ENCODE measurements at regions not wholly inside any gene's neighbourhood (a gene's known extent, or its start where the extent isn't known, plus 50 kb on each side); places are given as distances from the start of the nearest gene placed in this dataset.

DNA sequence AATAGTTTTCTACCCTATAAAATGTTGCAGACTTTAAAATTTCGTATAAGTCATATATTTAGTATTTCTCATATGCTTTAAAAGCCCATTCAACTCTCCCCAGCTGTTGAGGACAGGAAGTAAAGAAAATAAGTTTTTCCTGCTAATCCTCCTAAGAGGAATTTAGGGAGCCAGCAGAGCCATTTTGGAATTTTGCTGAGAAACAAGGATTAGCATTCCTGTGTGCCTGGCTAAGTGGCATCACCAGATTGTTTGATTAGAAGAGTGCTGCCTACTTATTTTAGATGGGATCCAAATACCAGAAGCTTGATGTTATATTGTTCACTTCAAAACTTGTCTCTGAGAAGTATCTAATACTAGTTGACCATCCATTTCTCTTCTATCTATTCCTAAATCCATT lies 131.2 kb upstream of the HHIP start (continued):
- TF ChIP-seq, protein P1, sequence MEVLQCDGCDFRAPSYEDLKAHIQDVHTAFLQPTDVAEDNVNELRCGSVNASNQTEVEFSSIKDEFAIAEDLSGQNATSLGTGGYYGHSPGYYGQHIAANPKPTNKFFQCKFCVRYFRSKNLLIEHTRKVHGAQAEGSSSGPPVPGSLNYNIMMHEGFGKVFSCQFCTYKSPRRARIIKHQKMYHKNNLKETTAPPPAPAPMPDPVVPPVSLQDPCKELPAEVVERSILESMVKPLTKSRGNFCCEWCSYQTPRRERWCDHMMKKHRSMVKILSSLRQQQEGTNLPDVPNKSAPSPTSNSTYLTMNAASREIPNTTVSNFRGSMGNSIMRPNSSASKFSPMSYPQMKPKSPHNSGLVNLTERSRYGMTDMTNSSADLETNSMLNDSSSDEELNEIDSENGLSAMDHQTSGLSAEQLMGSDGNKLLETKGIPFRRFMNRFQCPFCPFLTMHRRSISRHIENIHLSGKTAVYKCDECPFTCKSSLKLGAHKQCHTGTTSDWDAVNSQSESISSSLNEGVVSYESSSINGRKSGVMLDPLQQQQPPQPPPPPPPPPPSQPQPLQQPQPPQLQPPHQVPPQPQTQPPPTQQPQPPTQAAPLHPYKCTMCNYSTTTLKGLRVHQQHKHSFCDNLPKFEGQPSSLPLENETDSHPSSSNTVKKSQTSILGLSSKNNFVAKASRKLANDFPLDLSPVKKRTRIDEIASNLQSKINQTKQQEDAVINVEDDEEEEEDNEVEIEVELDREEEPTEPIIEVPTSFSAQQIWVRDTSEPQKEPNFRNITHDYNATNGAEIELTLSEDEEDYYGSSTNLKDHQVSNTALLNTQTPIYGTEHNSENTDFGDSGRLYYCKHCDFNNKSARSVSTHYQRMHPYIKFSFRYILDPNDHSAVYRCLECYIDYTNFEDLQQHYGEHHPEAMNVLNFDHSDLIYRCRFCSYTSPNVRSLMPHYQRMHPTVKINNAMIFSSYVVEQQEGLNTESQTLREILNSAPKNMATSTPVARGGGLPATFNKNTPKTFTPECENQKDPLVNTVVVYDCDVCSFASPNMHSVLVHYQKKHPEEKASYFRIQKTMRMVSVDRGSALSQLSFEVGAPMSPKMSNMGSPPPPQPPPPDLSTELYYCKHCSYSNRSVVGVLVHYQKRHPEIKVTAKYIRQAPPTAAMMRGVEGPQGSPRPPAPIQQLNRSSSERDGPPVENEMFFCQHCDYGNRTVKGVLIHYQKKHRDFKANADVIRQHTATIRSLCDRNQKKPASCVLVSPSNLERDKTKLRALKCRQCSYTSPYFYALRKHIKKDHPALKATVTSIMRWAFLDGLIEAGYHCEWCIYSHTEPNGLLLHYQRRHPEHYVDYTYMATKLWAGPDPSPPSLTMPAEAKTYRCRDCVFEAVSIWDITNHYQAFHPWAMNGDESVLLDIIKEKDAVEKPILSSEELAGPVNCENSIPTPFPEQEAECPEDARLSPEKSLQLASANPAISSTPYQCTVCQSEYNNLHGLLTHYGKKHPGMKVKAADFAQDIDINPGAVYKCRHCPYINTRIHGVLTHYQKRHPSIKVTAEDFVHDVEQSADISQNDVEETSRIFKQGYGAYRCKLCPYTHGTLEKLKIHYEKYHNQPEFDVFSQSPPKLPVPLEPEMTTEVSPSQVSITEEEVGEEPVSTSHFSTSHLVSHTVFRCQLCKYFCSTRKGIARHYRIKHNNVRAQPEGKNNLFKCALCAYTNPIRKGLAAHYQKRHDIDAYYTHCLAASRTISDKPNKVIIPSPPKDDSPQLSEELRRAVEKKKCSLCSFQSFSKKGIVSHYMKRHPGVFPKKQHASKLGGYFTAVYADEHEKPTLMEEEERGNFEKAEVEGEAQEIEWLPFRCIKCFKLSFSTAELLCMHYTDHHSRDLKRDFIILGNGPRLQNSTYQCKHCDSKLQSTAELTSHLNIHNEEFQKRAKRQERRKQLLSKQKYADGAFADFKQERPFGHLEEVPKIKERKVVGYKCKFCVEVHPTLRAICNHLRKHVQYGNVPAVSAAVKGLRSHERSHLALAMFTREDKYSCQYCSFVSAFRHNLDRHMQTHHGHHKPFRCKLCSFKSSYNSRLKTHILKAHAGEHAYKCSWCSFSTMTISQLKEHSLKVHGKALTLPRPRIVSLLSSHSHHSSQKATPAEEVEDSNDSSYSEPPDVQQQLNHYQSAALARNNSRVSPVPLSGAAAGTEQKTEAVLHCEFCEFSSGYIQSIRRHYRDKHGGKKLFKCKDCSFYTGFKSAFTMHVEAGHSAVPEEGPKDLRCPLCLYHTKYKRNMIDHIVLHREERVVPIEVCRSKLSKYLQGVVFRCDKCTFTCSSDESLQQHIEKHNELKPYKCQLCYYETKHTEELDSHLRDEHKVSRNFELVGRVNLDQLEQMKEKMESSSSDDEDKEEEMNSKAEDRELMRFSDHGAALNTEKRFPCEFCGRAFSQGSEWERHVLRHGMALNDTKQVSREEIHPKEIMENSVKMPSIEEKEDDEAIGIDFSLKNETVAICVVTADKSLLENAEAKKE (CRISPR knock-in tag; IDR thresholded peaks at IDR 0.05) = no peak
- TF ChIP-seq CTCF (conservative IDR thresholded peaks at IDR 0.05; ENCODE audit: low read depth in 2 of 2) = no peak
- no peak for TF ChIP-seq ZNF331 (CRISPR knock-in tag; IDR thresholded peaks at IDR 0.05; ENCODE audit: low read depth)
- no peak for TF ChIP-seq EZH2phosphoT487 (IDR thresholded peaks at IDR 0.05; ENCODE audit: unreplicated experiment)
- TF ChIP-seq ETS1 (IDR thresholded peaks at IDR 0.05) = no peak
- TF ChIP-seq JUNB (IDR thresholded peaks at IDR 0.05; ENCODE audit: unreplicated experiment) = no peak
- TF ChIP-seq POLR2AphosphoS5 (IDR thresholded peaks at IDR 0.05; ENCODE audit: low read depth) = no peak
